WERI-Rb-1 (cell line): ENCODE measurements at regions not wholly inside any gene's neighbourhood (a gene's known extent, or its start where the extent isn't known, plus 50 kb on each side); places are given as distances from the start of the nearest gene placed in this dataset.
"Not testable (repeated sequence)": the region's sequence is repeated elsewhere in the genome, so short reads cannot be mapped to it uniquely, and the experiment has no call there.

ENCODE experiments used
- DNase-seq: peaks from one replicate; pipeline ENCODE4 v3.0.0-alpha.2; 2020
- H3K27ac ChIP-seq: fragments of 250-450 bp; sonication (Bioruptor Pico); 2 replicates; pipeline ENCODE4 v1.5.1; 2020; ENCODE audit warnings: mild to moderate bottlenecking, moderate library complexity
- H3K27me3 ChIP-seq: fragments of 250-450 bp; sonication (Bioruptor Pico); 2 replicates; pipeline ENCODE4 v1.5.1; 2021; ENCODE audit warnings: mild to moderate bottlenecking, low read depth, moderate library complexity; ENCODE audit not compliant: insufficient read depth, severe bottlenecking
- H3K36me3 ChIP-seq: fragments of 250-450 bp; sonication (Bioruptor Pico); 2 replicates; pipeline ENCODE4 v1.5.1; 2020; ENCODE audit warnings: mild to moderate bottlenecking, moderate library complexity
- H3K4me3 ChIP-seq: 2 replicates; pipeline ENCODE4 v1.5.1; 2011; ENCODE audit warnings: low read depth, mild to moderate bottlenecking, control low read depth, low read length
- H3K9me3 ChIP-seq: fragments of 250-450 bp; sonication (Bioruptor Pico); 2 replicates; pipeline ENCODE4 v1.5.1; 2021; ENCODE audit warnings: mild to moderate bottlenecking, moderate library complexity; ENCODE audit not compliant: severe bottlenecking
- TF ChIP-seq, protein P1 (sequence below): IDR thresholded peaks from 2 replicates; pipeline ENCODE4 v1.5.1; 2011; ENCODE audit warnings: low read depth, mild to moderate bottlenecking, control low read depth, inconsistent platforms, low read length

- no peaks in the 10 kb centered on the region for H3K27me3 ChIP-seq
- TF ChIP-seq, protein P1, sequence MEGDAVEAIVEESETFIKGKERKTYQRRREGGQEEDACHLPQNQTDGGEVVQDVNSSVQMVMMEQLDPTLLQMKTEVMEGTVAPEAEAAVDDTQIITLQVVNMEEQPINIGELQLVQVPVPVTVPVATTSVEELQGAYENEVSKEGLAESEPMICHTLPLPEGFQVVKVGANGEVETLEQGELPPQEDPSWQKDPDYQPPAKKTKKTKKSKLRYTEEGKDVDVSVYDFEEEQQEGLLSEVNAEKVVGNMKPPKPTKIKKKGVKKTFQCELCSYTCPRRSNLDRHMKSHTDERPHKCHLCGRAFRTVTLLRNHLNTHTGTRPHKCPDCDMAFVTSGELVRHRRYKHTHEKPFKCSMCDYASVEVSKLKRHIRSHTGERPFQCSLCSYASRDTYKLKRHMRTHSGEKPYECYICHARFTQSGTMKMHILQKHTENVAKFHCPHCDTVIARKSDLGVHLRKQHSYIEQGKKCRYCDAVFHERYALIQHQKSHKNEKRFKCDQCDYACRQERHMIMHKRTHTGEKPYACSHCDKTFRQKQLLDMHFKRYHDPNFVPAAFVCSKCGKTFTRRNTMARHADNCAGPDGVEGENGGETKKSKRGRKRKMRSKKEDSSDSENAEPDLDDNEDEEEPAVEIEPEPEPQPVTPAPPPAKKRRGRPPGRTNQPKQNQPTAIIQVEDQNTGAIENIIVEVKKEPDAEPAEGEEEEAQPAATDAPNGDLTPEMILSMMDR: no peak
- no peak overlapping the region for H3K4me3 ChIP-seq
- H3K27ac ChIP-seq: no peak overlapping the region
- H3K36me3 ChIP-seq: no peaks in the 10 kb centered on the region
- no peaks in the 10 kb centered on the region for H3K9me3 ChIP-seq
- DNase-seq: no peak
These were observed 219.1 kb downstream of the RPL10L start for GRCh38 chr14:46432516-46432915.

- Histone ChIP-seq H3K9me3 (peaks cover 7% of the 10 kb centered on the region), H3K27ac (no peak overlapping the region), H3K27me3 (no peaks in the 10 kb centered on the region), H3K4me3 (no peak overlapping the region), H3K36me3 (no peaks in the 10 kb centered on the region)
- DNase-seq: no peak
- TF ChIP-seq, protein P1: no peak
These were observed 234.5 kb downstream of the RPL10L start for GRCh38 chr14:46417066-46417465.

DNA sequence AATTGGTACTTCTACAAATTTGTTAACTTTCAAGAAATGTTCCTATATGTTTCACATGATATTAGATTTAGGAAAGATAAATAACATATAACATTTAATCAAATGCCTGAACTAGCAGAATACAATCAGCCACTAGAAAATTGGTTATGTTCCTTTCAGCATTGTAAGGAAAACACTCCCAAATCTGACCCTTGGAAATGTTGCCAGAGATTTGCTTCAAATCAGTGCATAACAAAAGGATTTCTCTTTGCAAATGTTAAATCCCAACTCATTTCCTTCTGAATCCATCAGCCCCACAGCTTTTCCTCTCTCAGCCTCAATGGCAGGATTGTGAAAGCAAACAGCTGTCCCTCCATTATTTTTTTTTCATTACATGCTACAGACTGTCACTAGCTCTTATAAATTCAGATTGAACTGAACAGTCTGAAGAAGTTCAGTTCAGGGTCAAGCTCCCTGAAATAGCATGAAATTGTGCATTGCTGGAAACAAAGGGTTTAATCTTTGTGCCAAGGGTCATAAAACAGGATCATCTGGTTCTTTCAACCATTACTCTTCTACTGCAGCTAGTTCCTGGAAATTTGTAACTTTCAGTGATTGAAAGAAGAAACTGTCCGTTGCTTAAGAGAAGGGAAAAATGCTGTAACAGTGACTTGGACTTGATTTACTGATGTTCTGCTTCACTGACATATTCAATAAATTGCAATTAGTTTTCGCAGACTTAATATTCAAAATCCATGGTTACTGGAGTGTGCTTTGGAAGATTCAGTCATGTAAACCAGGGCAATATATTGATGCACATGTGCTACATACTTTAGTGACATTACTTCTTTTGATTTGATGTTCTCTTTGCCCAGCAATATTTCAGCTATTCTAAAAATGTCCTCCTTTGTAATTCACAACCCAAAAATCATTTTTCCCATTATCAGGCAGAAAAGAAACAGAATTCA, 246.4 kb downstream of the RPL10L start:
- peak overlapping the region; percentile 23 for H3K4me3 ChIP-seq
- H3K36me3 ChIP-seq: no peaks in the 10 kb centered on the region
- peak overlapping the region; percentile 88 for H3K27ac ChIP-seq
- peak; percentile 60 for DNase-seq
- TF ChIP-seq, protein P1: no peak
- peaks cover 2% of the 10 kb centered on the region for H3K9me3 ChIP-seq
- H3K27me3 ChIP-seq: no peaks in the 10 kb centered on the region

DNA sequence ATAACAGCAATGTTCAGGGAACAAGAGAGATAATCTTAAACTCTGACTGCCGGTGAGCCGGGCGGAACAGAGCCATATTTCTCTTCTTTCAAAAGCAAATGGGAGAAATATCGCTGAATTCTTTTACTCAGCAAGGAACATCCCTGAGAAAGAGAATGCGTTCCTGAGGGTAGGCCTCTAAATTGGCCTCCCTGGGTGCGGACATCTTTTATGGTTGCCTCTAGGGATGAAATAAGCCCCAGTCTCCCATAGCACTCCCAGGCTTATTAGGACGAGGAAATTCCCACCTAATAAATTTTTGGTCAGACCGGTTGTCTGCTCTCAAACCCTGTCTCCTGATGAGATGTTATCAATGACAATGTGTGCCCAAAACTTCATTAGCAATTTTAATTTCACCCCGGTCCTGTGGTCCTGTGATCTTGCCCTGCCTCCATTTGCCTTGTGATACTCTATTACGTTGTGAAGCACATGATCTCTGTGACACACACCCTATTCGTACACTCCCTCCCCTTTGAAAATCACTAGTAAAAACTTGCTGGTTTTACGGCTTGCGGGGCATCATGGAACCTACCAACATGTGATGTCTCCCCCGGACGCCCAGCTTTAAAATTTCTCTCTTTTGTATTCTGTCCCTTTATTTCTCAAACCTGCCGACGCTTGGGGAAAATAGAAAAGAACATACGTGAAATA, 249.4 kb downstream of the RPL10L start:
- not testable (repeated sequence) for H3K27me3 ChIP-seq, H3K9me3 ChIP-seq, H3K4me3 ChIP-seq, H3K36me3 ChIP-seq, DNase-seq, H3K27ac ChIP-seq

- no peaks in the 10 kb centered on the region for H3K36me3 ChIP-seq
- peaks cover 2% of the 10 kb centered on the region for H3K9me3 ChIP-seq
- no peak for DNase-seq
- H3K4me3 ChIP-seq: no peak overlapping the region
- TF ChIP-seq, protein P1: no peak
- H3K27ac ChIP-seq: no peak overlapping the region
- H3K27me3 ChIP-seq: no peaks in the 10 kb centered on the region
These were observed 250.5 kb downstream of the RPL10L start for GRCh38 chr14:46401066-46401465.

GRCh38 chr14:46399049-46399448, 252.5 kb downstream of the RPL10L start:
- peaks cover 2% of the 10 kb centered on the region for H3K9me3 ChIP-seq
- H3K36me3 ChIP-seq: no peaks in the 10 kb centered on the region
- no peak overlapping the region for H3K27ac ChIP-seq
- TF ChIP-seq, protein P1: no peak
- H3K27me3 ChIP-seq: no peaks in the 10 kb centered on the region
- no peak for DNase-seq
- H3K4me3 ChIP-seq: no peak overlapping the region
